NOMO-1 (cell line): ENCODE measurements at regions not wholly inside any gene's neighbourhood (a gene's known extent, or its start where the extent isn't known, plus 50 kb on each side); places are given as distances from the start of the nearest gene placed in this dataset.

Experiments used
- DNase-seq, 2 experiments: peaks; one replicate each; lab custom pipeline; 2025; ENCODE audit not compliant: unreplicated experiment in 2 of 2; lab: John Stamatoyannopoulos, UW

- no peak for DNase-seq
These were observed 183.5 kb upstream of the AFDN start for GRCh38 chr6:167643223-167643622.

GRCh38 chr6:167643716-167644115, 183.0 kb upstream of the AFDN start:
- no peak for DNase-seq

- DNase-seq = no peak
These were observed 182.1 kb upstream of the AFDN start for GRCh38 chr6:167644412-167645132.

GRCh38 chr6:167645368-167645767, 181.3 kb upstream of the AFDN start:
- no peak for DNase-seq

- no peak for DNase-seq
These were observed 179.4 kb upstream of the AFDN start for GRCh38 chr6:167647306-167647705.

- DNase-seq = no peak
These were observed 178.8 kb upstream of the AFDN start for GRCh38 chr6:167647737-167648470.

GRCh38 chr6:167648501-167649278, 178.0 kb upstream of the AFDN start:
- no peak for DNase-seq

- DNase-seq = no peak
These were observed 177.2 kb upstream of the AFDN start for GRCh38 chr6:167649476-167649875.

GRCh38 chr6:167650730-167651317, 175.9 kb upstream of the AFDN start:
- no peak for DNase-seq

- no peak for DNase-seq
These were observed 175.2 kb upstream of the AFDN start for GRCh38 chr6:167651318-167652041.

- DNase-seq = no peak
These were observed 174.5 kb upstream of the AFDN start for GRCh38 chr6:167652042-167652700.

- DNase-seq = no peak
These were observed 174.0 kb upstream of the AFDN start for GRCh38 chr6:167652701-167653095.

- no peak for DNase-seq
These were observed 173.2 kb upstream of the AFDN start for GRCh38 chr6:167653561-167653960.

- no peak for DNase-seq
These were observed 172.3 kb upstream of the AFDN start for GRCh38 chr6:167654389-167654788.

- no peak for DNase-seq
These were observed 171.4 kb upstream of the AFDN start for GRCh38 chr6:167655174-167655821.

- DNase-seq = no peak
These were observed 168.6 kb upstream of the AFDN start for GRCh38 chr6:167658106-167658505.

- no peak for DNase-seq
These were observed 167.7 kb upstream of the AFDN start for GRCh38 chr6:167659046-167659445.

GRCh38 chr6:167660424-167660823, 166.3 kb upstream of the AFDN start:
- DNase-seq = no peak

- no peak for DNase-seq
These were observed 165.7 kb upstream of the AFDN start for GRCh38 chr6:167660944-167661551.
